ENCODE measurements at regions not wholly inside any gene's neighbourhood (a gene's known extent, or its start where the extent isn't known, plus 50 kb on each side); places are given as distances from the start of the nearest gene placed in this dataset.
"Not testable (repeated sequence)": the region's sequence is repeated elsewhere in the genome, so short reads cannot be mapped to it uniquely, and the experiment has no call there.

DNA sequence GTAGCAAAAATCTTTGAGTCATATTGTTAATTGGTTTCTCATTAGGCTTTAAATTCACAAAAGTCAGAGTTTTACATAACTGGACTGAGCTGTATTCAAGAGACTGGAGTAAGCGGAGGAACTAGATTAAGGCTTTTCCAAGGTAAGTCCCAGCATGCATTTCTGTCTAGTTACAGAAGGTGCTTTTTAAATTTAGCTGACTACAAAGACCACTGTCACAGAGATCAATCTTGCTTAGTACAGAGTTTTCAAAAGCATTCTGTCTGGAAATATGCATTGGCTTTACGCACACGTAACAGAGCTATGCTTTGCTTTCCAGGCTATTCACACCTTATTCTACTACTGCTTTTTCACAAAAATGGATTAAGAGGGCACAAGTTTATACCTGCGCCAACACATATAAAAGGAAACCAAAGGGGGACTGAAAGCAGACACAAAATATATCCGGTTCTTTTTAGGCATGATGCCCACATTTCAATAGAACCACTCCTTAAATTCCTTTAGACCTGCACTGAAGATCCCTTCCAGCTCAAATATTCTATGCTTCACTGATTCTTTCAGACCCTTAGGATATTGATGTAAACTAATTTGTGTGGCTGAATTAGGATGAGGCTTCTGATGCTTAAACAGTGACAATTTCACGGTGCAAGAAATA is 560.7 kb upstream of the CRIM1 start:
- DNase-seq (ENCODE audit: low spot score) = no peak

DNA sequence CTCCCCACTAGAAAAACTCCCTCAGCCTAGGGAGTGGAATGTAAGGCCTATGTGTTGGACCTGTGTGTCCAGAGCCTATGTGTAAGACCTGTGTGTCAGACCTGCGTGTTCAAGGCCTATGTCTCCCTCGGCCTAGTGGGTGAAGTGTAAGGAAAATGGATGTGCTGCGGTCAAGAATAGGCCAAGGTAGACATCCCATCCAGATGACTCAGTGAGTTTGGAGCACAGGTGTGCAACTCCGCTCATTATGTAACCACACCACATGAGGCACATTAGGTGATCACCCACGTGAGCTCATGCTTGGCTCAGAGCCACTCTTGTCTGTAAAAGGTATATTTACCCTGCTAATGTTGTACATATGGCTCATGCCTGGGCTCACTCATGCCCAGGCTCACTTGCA is 565.3 kb upstream of the CRIM1 start:
- DNase-seq (ENCODE audit: low spot score) = no peak

DNA sequence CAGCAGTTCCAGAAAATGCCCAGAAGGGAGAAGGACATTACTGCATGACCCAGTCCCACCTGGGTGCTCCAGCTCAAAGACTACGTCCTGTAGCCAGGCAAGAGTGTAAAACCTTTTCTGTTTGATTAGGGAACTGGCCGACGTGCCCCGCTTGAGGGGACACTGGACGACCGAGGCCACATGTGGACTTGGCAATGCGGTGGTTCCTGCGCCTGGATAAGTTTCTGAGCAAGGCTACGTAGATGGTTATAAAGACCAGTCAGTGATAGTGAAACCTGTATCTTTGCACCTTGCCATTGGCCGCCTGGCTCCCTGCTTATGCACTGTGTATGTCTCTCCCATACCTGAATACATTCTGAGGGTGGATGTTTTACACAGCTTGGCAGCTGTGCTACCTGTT is 567.0 kb upstream of the CRIM1 start:
- no peak for DNase-seq (ENCODE audit: low spot score)

DNA sequence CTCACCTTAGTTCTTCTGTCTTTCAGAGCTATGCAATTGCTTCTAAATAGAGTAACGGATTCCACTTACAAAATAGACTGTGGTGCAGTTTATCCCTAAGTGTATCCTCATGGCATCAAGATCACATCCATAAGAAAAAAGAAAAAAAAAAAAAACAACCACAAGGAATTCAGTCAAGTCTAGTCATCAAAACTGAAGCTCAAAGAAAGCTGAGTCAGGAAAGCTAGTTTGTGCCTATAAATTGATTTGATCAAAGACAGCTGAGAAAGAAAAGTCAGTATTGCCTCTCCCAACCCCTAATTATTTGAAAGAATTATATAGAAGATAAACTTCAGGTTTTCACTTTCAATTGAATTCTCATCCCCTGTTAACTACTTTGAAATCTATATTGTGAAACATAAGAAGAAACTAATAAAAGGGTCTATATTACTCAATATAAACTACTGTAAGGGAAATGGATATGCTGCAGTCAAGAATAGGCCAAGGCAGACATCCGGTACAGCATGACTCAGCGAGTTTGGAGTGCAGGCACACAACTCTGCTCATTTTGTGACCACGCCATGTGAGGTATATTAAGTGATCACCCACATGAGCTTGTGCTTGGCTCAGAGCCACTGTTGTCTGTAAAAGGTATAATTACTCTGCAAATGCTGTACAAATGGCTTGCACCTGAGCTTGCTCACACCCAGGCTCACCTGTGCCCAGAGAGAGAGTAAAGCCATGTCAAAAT is 568.1 kb upstream of the CRIM1 start:
- no peak for DNase-seq (ENCODE audit: low spot score)

DNA sequence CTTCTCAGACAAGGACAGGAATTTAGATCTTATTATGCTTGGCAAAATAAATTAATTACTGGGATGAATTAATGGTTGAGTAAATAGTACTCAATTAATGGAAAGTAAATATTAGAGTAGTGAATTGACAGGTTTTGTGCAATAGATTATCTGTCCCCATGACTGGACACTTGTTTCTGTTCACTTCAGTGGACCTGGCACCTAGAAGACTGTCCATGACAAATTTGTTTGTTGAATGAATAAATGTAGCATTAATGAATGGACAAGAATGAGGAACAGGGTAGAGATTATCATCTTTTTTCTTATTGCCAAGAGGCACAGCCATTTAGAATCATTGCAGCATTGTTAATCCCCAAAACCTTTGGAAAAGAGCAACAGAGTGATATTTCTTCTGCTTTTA is 570.0 kb upstream of the CRIM1 start:
- no peak for DNase-seq (ENCODE audit: low spot score)

DNA sequence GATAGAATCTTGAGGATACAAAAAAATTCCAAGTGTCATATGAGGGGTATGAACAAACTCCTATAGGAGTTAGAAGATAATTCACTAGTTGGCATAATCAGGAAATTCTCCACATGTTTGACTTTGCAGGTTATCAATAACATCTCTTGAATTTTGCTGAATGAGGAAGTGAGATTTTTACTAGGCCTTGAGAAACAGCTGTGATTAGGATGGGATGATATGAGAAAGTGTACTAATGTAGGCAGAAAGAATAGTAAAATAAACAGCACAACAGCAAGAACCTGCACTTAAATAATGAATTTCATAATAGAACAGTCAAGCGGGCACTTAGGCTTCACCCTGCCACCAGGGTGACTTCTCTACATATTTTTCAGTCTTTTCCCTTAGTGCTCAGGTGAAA is 570.8 kb upstream of the CRIM1 start:
- no peak for DNase-seq (ENCODE audit: low spot score)

DNA sequence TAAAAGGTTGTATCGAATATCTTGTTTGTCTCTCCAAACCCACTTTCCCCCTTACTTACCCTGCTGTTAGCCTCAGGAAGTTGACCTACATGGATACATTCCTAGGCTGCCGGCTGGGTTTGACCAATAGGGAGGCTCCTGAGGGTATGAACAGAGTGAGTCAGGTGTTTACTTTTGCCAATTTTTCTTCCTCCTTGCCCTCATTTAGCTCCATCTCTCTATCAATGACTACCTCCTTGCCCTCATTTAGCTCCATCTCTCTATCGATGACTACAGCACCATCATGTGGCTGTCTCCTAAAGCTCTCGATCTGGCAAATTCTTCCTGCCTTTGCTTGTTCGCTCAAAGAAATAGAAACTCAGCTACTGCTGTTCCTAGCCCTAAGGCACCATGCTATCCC is 571.9 kb upstream of the CRIM1 start:
- no peak for DNase-seq (ENCODE audit: low spot score)

DNA sequence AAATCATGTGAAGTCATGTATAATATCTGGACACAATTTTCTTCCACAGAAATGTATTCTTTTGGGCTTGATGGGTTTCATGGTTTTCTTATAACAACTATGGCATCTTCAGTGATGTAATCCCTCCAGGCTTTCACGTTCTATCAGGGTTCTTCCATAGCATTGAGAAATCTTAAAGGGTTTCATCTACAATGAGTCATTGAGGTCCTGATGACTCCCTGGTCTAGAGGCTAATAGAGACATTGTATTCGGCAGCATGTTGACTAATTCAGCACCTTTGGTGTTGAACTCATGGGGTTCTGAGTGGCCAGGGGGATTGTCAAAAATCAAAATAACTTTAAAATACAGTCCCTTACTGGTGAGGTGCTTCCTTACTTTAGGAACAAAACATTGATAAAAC is 614.0 kb upstream of the CRIM1 start:
- no peak for DNase-seq (ENCODE audit: low spot score)

DNA sequence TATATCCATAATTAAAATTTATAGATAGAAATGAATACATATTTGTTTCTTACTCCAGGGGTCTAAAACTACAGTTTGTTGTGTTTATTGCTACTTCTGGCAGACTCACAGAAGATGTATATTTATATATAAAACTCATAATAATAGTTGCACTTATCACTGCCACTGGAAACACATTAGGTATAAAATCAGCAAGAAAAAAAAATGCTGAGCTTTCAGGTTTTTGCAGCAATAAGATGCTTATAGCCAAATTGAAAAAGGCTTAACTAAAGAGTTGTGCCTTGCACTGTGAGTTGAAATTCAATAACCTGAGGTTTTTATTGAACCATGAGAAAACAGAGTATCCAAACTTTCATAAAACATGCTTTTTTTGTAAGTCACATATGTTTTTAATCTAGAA is 623.9 kb upstream of the CRIM1 start:
- no peak for DNase-seq (ENCODE audit: low spot score)

DNA sequence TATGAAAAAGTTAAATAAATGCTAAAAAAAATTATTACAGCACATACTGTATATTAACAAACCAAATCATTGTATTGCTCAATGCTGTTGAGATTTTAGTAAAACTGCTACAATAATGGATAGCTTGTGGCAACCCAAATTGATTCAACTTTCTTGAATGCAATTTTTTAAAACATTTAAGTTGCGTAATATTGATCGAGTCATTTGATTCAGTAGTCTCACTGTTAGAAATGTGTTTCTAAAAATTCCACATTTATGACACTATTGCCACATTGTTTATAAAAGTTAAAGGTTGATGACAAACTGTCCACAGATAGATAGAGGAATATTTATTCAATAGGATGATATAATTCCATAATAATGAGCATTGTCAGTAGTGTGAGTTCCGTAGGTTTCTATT is 640.7 kb upstream of the CRIM1 start:
- no peak for DNase-seq (ENCODE audit: low spot score)

DNA sequence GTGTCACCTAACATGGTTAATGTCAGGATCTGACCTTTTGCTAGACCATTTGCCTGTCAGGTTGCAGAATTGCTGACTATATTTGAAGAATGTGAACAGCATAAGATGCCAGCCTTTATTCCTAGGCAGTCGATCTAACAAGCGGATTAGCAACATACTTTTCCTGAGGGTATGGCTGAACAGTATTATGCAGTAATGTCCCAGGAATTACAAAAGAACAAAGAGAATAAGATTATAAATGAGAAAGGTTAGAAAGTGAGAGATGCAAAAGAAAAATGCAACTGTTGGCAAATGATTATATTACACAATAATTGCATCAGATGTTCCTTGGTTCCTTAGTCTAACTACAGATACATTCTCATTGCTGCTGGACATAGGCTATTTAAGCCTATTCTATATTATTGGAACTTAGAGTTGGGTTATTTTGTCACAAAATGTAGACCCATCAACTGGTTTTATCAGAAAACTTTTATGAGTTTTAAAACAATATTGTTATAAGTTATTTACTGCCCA is 647.1 kb upstream of the CRIM1 start:
- no peak for DNase-seq (ENCODE audit: low spot score)

DNA sequence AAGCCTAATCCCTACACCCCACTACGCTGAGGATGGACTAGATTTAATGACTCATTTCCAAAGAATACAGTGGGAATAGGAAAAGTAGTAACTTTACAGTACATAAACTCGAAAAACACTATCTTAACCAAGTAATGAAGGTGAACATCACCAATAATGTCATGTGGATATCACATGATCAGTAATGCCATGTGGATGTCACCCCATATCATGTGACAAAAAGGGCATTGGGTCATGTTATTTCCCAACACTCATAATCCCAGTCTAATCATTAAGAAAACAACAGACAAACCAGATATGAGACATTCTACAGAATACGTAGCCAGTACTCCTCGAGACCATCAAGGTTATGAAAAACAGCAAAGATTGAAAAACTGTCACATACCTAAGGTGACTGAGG is 667.3 kb upstream of the CRIM1 start:
- DNase-seq (ENCODE audit: low spot score) = no peak

DNA sequence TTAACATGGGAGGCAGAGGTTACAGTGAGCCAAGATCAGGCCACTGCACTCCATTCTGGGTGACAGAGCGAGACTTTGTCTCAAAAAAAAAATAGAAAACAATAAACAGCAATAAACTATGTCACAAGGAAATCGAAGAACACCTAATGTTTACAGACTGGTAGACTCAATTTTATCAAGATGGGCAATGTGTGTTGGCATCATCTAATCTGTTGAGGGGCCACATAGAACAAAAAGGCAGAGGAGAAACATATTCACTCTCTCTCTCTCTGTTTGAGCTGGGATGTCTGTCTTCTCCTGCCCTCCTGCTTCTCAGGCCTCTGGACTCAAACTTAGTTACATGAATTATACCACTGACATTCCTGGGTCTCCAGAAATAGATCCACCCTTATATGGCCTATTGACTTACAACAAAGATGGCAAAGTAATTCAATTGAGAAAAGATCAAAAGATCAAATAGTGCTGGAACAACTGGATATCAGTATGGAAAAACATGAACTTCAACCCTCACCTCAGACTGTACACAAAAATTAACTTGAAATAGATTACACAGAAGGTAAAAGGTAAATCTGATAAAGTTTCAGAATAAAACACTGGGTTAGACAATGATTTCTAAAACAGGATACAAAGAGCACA is 703.8 kb upstream of the CRIM1 start:
- DNase-seq (ENCODE audit: low spot score) = no peak

DNA sequence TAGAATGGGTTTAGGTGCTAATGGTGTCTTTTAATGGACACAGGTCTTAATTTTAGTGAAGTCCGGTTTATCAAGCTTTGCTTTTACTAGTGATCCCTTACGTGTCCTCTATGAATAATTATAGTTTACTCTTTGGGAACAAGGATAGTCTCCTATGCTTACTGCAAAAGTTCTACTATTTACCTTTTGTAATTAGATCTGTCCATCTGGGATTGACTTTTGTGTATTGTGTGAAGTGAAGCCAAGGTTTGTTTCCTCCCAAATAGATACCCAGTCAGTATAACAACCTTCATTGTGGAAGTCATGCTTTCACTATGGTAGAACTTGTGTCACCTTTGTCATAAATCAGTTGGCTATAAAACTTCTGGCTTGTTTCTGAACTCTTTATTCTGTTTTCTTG is 740.9 kb upstream of the CRIM1 start:
- no peak for DNase-seq (ENCODE audit: low spot score)

DNA sequence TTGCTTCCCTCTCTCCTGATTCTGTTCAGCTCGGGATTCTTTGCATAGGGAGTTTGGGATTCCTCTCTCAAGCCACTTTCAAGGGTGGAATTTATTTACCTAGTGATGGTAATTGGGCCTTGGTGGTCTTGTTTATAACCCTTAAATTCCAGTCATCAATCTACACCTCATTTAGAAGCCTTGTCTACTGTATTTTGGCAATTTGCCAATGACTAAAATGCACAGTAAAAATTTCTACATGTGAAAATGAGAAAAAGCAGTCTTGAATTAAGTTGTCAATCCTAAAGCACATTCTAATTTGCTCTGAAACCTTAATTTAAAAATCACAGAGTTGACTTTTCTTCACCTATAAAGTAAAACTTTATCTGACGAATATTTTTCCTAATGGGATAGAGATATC is 749.2 kb upstream of the CRIM1 start:
- no peak for DNase-seq (ENCODE audit: low spot score)

DNA sequence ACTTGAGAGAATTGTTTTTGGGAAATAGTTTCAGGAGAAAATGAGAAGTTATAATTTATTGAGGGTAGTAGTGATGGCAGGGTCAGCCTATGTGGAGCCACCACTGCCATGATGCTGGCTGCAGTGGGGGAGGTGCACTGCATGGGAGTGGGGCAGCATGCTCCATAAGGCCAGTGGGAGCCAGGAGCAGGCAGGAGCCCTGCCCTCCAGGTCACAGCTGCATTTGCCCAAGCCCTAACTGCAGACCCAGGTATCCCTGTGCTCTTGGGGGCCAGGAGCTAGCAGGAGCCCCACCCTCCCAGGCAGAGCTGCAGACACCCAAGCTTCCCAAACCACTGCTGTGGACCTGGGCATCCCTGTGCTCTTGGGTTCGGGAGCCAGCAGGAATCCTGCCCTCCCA is 757.3 kb upstream of the CRIM1 start:
- no peak for DNase-seq (ENCODE audit: low spot score)

DNA sequence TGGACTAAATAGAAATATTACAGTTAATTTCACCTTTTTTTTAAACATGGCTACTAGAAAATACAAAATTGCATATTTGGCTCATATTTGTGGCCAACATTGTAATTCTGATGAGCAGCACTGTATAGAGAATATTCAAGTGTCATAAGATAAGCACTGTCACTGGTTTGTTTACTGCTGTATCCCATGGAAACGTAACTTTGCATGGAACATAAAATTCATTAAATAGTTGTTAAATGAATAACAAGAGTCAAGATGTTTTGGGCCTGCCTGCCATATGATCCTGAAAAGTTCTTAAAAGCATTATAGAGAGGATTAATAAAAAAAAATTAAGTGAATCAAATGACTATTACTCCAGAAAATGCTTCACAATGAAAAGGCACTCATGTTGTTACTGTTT is 763.7 kb upstream of the CRIM1 start:
- no peak for DNase-seq (ENCODE audit: low spot score)

DNA sequence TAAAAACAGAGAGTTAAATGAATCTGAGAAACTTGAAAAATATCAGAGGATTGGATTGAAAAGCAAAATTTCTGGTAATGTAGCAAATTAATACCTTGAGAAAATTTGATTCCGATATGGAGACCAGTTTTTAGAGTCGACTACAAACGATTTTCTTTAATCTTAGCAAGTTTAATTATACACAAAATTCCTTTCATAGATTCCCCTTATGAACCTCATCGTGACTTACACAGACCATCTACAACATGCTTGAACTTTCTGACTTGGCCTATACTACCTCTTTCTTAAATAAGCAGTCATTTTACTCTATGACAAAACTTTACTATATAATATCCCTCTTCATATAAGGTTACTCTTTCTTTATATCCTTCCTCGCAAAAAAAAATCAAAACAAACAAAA is 769.6 kb upstream of the CRIM1 start:
- DNase-seq (ENCODE audit: low spot score) = no peak

DNA sequence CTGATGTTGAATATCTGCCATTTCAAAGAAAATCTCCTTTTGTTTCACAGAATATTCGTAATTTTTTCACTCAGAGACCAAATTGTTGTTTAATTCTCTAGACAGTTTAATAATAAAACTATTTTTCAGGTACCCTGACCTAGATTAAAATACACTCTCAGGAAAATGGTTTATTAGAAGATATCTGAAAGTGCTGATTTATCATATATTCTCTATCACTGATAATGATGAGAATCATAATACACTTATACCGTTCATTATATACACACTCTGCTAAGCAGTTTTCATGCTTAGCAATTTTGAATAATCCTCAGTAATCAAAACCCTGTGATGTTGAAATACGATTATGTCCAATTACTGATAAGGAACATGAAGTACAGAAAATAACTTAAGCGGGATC is 772.9 kb upstream of the CRIM1 start:
- no peak for DNase-seq (ENCODE audit: low spot score)

DNA sequence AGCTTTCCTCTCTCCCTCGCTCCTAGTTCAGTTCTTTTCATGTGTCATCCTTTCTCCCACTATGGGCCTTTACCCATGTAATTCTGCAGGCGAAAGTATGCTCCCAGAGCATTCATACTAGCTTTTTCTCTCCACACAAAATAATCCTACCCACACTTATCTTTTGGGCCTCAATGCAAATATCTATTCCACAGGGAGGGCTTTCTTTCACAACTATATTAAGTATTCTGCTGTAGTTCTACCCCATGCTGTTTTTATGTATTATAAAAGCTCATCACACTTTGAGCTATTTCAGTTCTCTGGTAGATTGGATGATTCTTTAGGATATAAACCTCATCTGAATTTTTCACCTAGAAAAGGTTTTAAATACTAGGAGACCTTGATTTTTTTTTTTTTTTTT is 774.6 kb upstream of the CRIM1 start:
- DNase-seq (ENCODE audit: low spot score) = no peak

DNA sequence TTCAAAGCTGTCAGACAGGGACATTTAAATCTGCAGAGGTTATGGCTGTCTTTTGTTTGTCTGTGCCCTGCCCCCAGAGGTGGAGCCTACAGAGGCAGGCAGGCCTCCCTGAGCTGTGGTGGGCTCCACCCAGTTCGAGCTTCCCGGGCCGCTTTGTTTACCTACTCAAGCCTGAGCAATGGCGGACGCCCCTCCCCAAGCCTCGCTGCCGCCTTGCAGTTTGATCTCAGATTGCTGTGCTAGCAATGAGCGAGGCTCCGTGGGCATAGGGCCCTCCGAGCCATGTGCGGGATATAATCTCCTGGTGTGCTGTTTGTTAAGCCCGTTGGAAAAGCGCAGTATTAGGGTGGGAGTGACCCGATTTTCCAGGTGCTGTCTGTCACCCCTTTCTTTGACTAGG is 787.0 kb upstream of the CRIM1 start:
- DNase-seq (ENCODE audit: low spot score) = not testable (repeated sequence)

DNA sequence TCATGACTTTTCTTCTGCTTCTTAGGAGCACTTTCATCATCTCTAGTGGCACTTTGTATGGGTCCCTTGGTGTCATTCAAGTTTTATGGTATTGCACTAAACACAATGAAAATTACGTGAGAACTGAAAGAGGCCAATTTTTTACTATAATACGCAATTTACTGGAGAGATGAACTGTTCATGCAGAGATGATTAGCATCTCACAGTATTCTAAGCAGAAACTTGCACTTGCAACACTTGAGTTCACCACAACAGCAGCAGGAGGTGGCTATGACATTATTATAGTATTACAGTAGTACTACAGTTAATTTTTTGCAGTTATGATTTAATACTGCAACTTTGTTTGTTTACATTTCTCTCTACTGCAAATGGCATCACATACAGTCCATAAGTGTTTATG is 793.1 kb upstream of the CRIM1 start:
- DNase-seq (ENCODE audit: low spot score) = no peak

DNA sequence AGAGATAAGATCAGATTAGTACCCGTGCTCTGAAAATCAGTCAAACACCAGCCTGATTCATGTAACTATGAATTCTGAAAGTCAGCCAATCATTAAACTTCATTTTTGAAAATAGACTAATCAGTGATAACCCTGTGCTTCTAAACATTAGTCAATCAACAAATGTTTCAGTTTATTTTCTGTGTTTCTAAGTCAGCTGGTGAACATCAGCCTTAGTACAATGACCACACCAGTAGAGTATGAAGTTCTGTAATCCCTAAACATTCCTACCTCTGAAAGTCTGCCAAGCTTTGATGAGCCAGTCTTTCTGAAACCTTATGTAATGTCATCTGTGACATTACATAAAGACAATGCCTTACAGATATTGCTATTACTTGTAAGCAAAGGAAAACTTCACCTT is 807.4 kb upstream of the CRIM1 start:
- no peak for DNase-seq (ENCODE audit: low spot score)

DNA sequence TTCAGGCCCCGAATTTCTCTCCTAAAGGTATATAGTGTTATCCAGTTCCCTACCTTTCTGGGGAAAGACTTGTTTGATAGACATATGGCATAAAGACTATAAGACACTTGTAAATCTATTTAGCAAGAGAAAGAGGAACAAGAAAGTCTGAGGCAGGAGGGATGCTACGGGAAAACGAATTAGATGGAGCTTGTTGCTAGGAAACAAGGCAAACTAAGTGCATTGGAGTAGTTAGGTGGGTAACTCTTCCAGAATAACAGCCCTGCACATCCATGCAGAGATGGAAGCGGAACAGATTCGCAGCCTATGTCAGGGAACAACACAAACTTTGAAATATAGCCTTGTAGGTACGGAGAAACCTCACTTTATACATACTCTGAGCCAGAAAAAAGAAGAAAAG is 810.3 kb upstream of the CRIM1 start:
- DNase-seq (ENCODE audit: low spot score) = no peak
